ENCODE measurements at regions not wholly inside any gene's neighbourhood (a gene's known extent, or its start where the extent isn't known, plus 50 kb on each side); places are given as distances from the start of the nearest gene placed in this dataset.

DNA sequence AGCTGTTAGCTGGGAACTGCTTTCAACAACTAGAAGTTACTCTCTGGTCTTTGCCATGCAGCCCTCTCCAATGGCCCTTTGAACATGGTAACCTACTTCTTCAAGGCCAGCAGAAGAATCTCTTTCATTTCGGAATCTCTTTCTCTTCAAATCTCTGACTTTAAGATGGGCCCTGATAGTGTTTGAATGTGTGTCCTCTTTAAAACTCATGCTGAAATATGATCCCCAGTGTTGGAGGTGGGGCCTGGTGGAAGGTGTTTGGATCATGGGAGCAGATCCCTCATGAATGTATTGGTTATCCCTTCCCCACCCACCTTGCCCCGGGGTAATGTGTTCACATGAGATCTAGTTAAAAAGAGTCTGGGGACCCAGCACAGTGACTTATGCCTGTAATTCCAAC is 54.5 kb upstream of the SOX13 start:
- H3K4me1 ChIP-seq (ENCODE audit: insufficient read depth, low read length), result no peaks in the 10 kb centered on the region
- POLR2A ChIA-PET (ENCODE audit: unreplicated experiment), result no interaction called here
- H2AFZ ChIP-seq (ENCODE audit: low read length), result no peak overlapping the region
- H3K27ac ChIP-seq (ENCODE audit: low read length), result no peak overlapping the region
- DNase-seq (no peak), ATAC-seq (peak; percentile 33; the same call in 1 of the 2 replicates)
- H3K36me3 ChIP-seq (ENCODE audit: low read depth, low read length), result no peaks in the 10 kb centered on the region
- no peak overlapping the region for H3K4me3 ChIP-seq (ENCODE audit: low read length)
- CTCF ChIA-PET, result no interaction called here
- H3K9me3 ChIP-seq (ENCODE audit: low read length), result no peaks in the 10 kb centered on the region
- no peaks in the 10 kb centered on the region for H3K79me2 ChIP-seq (ENCODE audit: low read length)
- H3K4me2 ChIP-seq (ENCODE audit: low read length), result no peak overlapping the region
- no peaks in the 10 kb centered on the region for H3K27me3 ChIP-seq (ENCODE audit: low read length)
- intact Hi-C loops (cut with micrococcal nuclease), result no loop called here
- no TSS peak for BruUV-seq (replicated peaks)
- no peak overlapping the region for H3K9ac ChIP-seq (ENCODE audit: low read length)
- TF ChIP-seq, protein P1, sequence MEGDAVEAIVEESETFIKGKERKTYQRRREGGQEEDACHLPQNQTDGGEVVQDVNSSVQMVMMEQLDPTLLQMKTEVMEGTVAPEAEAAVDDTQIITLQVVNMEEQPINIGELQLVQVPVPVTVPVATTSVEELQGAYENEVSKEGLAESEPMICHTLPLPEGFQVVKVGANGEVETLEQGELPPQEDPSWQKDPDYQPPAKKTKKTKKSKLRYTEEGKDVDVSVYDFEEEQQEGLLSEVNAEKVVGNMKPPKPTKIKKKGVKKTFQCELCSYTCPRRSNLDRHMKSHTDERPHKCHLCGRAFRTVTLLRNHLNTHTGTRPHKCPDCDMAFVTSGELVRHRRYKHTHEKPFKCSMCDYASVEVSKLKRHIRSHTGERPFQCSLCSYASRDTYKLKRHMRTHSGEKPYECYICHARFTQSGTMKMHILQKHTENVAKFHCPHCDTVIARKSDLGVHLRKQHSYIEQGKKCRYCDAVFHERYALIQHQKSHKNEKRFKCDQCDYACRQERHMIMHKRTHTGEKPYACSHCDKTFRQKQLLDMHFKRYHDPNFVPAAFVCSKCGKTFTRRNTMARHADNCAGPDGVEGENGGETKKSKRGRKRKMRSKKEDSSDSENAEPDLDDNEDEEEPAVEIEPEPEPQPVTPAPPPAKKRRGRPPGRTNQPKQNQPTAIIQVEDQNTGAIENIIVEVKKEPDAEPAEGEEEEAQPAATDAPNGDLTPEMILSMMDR (conservative IDR thresholded peaks at IDR 0.05; ENCODE audit: low read depth, low read length), result no peak
- no peak for TF ChIP-seq EZH2phosphoT487 (IDR thresholded peaks at IDR 0.05; ENCODE audit: borderline replicate concordance, low read length)
- TF ChIP-seq EZH2 (IDR thresholded peaks at IDR 0.05; ENCODE audit: low read length, unreplicated experiment), result no peak
- no peaks in the 10 kb centered on the region for H3F3A ChIP-seq (ENCODE audit: low read length, unreplicated experiment)
- no peaks in the 10 kb centered on the region for H3K9me2 ChIP-seq (replicated peaks; ENCODE audit: low read length)
- H4K20me1 ChIP-seq (ENCODE audit: low read length), result no peaks in the 10 kb centered on the region
